ENCODE measurements at regions not wholly inside any gene's neighbourhood (a gene's known extent, or its start where the extent isn't known, plus 50 kb on each side); places are given as distances from the start of the nearest gene placed in this dataset.

DNA sequence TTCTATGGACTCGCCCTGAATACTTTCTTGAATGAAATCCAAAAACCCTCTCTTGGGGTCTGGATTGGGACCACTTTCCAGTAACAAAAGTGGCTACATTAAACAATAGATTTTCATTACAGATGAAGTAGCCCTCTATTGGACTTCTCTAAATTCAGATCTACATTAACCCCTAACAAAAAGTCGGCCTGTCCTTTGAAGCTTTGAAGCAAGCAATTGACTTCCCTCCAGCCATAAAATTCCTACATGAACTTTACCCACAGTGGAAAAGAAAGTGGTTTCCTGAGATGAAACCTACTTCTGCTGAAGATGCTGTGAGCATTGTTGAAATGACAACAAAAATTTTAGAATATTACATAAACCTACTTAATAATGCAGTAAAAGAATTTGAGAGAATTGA lies 967.1 kb upstream of the ROBO1 start:
- TF ChIP-seq, protein P1, sequence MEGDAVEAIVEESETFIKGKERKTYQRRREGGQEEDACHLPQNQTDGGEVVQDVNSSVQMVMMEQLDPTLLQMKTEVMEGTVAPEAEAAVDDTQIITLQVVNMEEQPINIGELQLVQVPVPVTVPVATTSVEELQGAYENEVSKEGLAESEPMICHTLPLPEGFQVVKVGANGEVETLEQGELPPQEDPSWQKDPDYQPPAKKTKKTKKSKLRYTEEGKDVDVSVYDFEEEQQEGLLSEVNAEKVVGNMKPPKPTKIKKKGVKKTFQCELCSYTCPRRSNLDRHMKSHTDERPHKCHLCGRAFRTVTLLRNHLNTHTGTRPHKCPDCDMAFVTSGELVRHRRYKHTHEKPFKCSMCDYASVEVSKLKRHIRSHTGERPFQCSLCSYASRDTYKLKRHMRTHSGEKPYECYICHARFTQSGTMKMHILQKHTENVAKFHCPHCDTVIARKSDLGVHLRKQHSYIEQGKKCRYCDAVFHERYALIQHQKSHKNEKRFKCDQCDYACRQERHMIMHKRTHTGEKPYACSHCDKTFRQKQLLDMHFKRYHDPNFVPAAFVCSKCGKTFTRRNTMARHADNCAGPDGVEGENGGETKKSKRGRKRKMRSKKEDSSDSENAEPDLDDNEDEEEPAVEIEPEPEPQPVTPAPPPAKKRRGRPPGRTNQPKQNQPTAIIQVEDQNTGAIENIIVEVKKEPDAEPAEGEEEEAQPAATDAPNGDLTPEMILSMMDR (IDR thresholded peaks at IDR 0.05), result no peak
- TF ChIP-seq POLR2A (IDR thresholded peaks at IDR 0.05), result no peak

Measured in Peyer's patch (tissue), 4 donors.